Activated CD4-positive, alpha-beta T cell treated with anti-CD3 and anti-CD28 coated beads, Interleukin-2, amount 10 ng/mL, durations not matched to agents 7 days and 5 days (primary cell): ENCODE measurements at regions not wholly inside any gene's neighbourhood (a gene's known extent, or its start where the extent isn't known, plus 50 kb on each side); places are given as distances from the start of the nearest gene placed in this dataset.

ENCODE experiments used
- CTCF ChIA-PET: fragments of 350-600 bp; sonication (Branson Sonifier 250); formaldehyde crosslinking; loops from one replicate; lab custom pipeline; 2021; ENCODE audit warnings: antibody characterized with exemption; lab: Charles Lee
- POLR2A ChIA-PET: fragments of 350-600 bp; sonication (Branson Sonifier 250); formaldehyde crosslinking; loops from one replicate; lab custom pipeline; 2021; ENCODE audit warnings: antibody characterized with exemption; lab: Charles Lee
- DNase-seq: peaks from one replicate; pipeline ENCODE4 v3.0.0-alpha.2; 2020
- H3K27ac Mint-ChIP-seq: one replicate; pipeline ENCODE4 v1.8.0; 2021; ENCODE audit warnings: mild to moderate bottlenecking, moderate library complexity, mixed read lengths
- H3K27me3 Mint-ChIP-seq: one replicate; pipeline ENCODE4 v1.8.0; 2021; ENCODE audit warnings: mixed read lengths
- H3K36me3 Mint-ChIP-seq: one replicate; pipeline ENCODE4 v1.8.0; 2021; ENCODE audit warnings: low read depth, mixed read lengths
- H3K4me1 Mint-ChIP-seq: one replicate; pipeline ENCODE4 v1.8.0; 2021; ENCODE audit warnings: mixed read lengths
- H3K4me3 Mint-ChIP-seq: one replicate; pipeline ENCODE4 v1.8.0; 2021; ENCODE audit warnings: mild to moderate bottlenecking, moderate library complexity, mixed read lengths
- H3K9me3 Mint-ChIP-seq: one replicate; pipeline ENCODE4 v1.8.0; 2021; ENCODE audit warnings: mixed read lengths

DNA sequence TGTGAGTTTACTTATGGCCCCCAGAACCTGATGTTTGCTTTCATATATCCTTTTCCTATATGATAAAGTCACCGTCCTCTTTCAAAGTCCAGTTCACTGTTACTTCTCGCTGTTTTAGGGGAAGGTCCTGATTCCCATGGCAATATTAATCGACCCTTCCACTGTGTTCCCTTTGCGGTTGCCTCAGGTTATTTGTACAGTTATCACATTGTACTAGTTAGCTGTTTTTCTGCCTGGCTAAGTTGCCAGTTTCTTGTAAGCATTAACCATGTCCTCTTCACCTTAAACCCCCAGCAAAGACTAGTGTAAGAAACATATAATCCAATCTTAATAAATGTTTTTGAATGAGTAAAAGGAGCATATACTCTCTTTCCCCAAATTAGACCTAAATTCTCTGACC lies 115.0 kb upstream of the PPFIA2 start:
- CTCF ChIA-PET: no interaction called here
- Mint-ChIP-seq H3K4me3 (no peak overlapping the region), H3K27me3 (no peaks in the 10 kb centered on the region), H3K9me3 (no peaks in the 10 kb centered on the region), H3K36me3 (no peaks in the 10 kb centered on the region), H3K4me1 (no peaks in the 10 kb centered on the region), H3K27ac (no peak overlapping the region)
- DNase-seq: no peak
- POLR2A ChIA-PET: no interaction called here

DNA sequence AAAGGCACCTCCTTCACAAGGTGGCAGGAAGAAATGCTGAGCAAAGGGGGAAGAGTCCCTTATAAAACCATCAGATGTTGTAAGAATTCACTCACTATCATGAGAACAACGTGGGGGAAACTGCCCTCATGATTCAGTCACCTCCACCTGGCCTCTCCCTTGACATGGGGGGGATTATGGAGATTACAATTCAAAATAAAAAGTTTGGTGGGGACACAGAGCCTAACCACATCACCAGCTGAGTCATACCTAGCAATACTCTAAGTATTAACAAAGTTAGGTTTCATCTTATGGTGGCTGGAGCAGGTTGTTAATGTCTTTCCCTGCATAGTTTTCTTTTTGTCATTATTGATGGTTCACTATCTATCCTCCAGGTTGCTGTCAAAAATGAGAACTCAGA lies 113.2 kb upstream of the PPFIA2 start:
- H3K9me3 Mint-ChIP-seq: no peaks in the 10 kb centered on the region
- DNase-seq: no peak
- H3K36me3 Mint-ChIP-seq: no peaks in the 10 kb centered on the region
- H3K27ac Mint-ChIP-seq: no peak overlapping the region
- no peaks in the 10 kb centered on the region for H3K4me1 Mint-ChIP-seq
- H3K4me3 Mint-ChIP-seq: no peak overlapping the region
- ChIA-PET POLR2A (no interaction called here), CTCF (no interaction called here)
- H3K27me3 Mint-ChIP-seq: no peaks in the 10 kb centered on the region

DNA sequence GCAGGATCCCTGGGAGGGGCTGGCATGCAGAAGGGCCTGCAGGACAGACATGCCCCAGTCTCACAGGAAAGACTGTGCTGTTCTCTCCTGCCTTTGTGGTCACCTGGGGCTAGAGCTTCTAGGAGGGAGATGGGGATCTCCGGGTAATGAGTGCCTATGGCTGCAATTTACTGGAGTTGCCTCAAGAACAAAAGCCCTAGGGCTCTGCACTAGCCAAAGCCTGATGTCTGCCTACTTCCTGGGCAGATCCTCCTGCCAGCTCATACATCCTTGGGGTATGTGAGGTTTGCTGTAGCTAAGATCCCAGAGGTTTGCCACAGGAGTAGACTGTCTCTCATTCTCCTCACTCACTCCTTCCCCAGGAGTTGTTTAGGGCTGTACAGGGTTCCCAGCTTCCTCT lies 106.9 kb upstream of the PPFIA2 start:
- Mint-ChIP-seq H3K27ac (no peak overlapping the region), H3K9me3 (no peaks in the 10 kb centered on the region), H3K4me1 (no peaks in the 10 kb centered on the region), H3K27me3 (no peaks in the 10 kb centered on the region), H3K4me3 (no peak overlapping the region), H3K36me3 (no peaks in the 10 kb centered on the region)
- CTCF ChIA-PET: no interaction called here
- DNase-seq: no peak
- POLR2A ChIA-PET: no interaction called here

DNA sequence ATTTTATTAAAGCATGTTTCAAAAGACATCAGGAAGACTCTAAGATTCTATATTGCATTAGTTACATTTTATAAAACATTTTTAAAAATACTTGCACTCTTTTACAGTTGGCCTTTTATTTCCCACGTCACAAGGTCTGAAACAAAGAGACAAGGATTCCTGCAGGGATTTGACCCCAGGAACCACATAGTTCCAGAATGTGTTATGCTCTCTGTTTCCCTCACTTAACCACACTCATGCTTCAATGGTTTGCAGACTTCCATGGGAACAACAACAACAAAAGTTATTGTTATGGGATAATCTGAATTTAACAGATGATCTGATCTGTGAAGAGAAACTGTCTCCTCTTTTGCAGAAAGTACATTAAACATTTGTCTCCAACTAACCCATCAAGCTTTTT lies 104.3 kb upstream of the PPFIA2 start:
- ChIA-PET CTCF (no interaction called here), POLR2A (no interaction called here)
- Mint-ChIP-seq H3K9me3 (no peaks in the 10 kb centered on the region), H3K4me1 (no peaks in the 10 kb centered on the region), H3K27me3 (no peaks in the 10 kb centered on the region), H3K4me3 (no peak overlapping the region), H3K27ac (no peak overlapping the region), H3K36me3 (no peaks in the 10 kb centered on the region)
- no peak for DNase-seq

DNA sequence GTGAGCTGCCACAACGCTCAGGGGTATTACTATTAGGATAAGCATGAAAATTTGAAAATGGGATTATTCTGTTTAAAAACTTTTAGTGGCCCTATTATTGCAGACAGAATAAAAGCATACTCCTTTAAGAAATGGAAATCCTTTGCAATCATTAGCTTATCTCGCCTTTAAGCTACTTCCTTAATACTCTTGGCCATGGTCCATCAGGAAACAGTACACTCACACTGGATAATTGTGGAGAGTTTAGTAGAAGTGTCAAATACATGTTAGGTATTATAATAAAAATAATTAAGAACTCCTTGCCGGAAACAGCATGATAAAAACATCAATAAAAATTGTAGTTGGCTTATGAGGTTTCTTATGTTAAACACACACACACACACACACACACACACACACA lies 100.4 kb upstream of the PPFIA2 start:
- ChIA-PET CTCF (no interaction called here), POLR2A (no interaction called here)
- no peak for DNase-seq
- Mint-ChIP-seq H3K9me3 (no peaks in the 10 kb centered on the region), H3K27me3 (no peaks in the 10 kb centered on the region), H3K4me3 (no peak overlapping the region), H3K36me3 (no peaks in the 10 kb centered on the region), H3K27ac (no peak overlapping the region), H3K4me1 (no peaks in the 10 kb centered on the region)

DNA sequence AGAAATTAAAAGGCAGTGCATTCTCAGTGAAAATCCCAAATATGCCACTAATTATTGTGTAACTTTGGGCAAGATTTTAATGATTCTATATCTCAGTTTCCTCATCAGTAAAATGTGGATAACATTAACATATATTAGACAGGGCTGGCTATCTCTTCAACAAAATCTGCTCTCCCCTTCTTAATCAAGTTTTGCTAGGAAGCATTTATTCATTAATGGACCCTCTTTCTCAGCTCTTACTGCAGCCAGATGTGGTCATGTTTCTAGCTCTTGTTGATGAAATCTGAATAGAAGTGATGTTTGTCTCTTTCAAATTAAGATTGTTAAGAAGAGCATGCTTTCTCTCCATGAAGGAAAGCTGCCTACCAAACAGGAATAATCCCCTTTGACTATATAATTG lies 84.4 kb upstream of the PPFIA2 start:
- Mint-ChIP-seq H3K9me3 (no peaks in the 10 kb centered on the region), H3K4me3 (no peak overlapping the region), H3K27ac (no peak overlapping the region), H3K27me3 (no peaks in the 10 kb centered on the region), H3K36me3 (no peaks in the 10 kb centered on the region), H3K4me1 (no peaks in the 10 kb centered on the region)
- POLR2A ChIA-PET: no interaction called here
- DNase-seq: no peak
- CTCF ChIA-PET: no interaction called here

DNA sequence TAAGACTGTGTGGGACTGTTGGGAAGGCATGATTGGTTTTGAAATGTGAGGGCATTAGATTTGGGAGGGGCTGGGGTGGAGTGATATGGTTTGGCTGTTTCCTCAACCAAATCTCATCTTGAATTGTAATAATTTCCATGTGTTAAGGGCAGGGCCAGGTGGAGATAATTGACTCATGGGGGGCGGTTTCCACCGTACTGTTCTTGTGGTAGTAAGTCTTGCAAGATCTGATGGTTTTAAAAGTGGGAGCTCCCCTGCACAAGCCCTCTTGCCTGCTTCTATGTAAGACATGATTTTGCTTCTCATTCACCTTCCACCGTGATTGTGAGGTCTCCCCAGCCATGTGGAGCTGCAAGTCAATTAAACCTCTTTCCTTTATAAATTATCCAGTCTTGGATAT lies 76.6 kb upstream of the PPFIA2 start:
- no peaks in the 10 kb centered on the region for H3K4me1 Mint-ChIP-seq
- CTCF ChIA-PET: no interaction called here
- H3K27me3 Mint-ChIP-seq: no peaks in the 10 kb centered on the region
- no peak overlapping the region for H3K4me3 Mint-ChIP-seq
- H3K9me3 Mint-ChIP-seq: peaks cover 3% of the 10 kb centered on the region
- no peak for DNase-seq
- no peaks in the 10 kb centered on the region for H3K36me3 Mint-ChIP-seq
- POLR2A ChIA-PET: no interaction called here
- H3K27ac Mint-ChIP-seq: no peak overlapping the region

DNA sequence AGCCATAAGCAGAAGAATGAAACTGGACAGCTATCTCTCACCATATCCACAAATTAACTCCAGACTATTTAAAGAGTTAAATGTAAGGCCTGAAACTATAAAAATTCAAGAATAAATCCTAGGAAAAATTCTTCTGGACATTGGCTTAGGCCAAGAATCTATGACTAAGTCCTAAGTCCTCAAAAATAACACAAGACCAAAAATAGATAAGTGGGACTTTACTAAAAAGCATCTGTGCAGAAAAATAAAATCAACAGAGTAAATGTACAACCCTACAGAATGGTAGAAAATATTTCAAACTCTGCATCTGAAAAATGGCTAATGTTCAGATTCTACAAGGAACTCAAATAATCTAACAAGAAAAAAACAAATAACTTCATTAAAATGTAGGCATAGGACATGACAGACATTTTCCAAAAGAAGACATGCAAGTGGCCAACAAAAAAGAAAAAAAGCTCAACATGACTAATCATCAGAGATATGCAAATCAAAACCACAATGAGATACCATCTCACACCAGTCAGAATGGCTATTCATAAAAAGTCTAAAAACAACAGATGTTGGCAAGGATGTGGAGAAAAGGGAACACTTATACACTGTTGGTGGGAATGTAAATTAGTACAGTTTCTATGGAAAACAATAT lies 61.0 kb upstream of the PPFIA2 start:
- CTCF ChIA-PET: no interaction called here
- H3K27me3 Mint-ChIP-seq: peaks cover 2% of the 10 kb centered on the region
- POLR2A ChIA-PET: no interaction called here
- no peaks in the 10 kb centered on the region for H3K9me3 Mint-ChIP-seq
- no peak overlapping the region for H3K4me3 Mint-ChIP-seq
- DNase-seq: no peak
- H3K4me1 Mint-ChIP-seq: peaks cover 7% of the 10 kb centered on the region
- no peak overlapping the region for H3K27ac Mint-ChIP-seq
- no peaks in the 10 kb centered on the region for H3K36me3 Mint-ChIP-seq

DNA sequence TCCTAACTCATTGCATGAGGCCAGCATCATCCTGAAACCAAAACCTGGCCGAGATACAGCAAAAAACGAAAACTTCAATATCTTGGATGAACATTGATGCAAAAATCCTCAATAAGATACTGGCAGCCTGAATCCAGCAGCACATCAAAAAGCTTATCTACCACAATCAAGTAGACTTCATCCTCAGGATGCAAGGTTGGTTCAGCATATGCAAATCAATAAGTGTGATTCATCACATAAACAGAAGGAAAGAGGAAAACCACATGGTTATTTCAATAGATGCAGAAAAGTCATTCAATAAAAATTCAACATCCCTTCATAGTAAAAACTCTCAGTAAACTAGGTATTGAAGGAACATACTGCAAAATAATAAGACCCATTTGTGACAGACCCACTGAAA lies 56.5 kb upstream of the PPFIA2 start:
- H3K27ac Mint-ChIP-seq: no peak overlapping the region
- no peaks in the 10 kb centered on the region for H3K36me3 Mint-ChIP-seq
- no peak for DNase-seq
- H3K9me3 Mint-ChIP-seq: no peaks in the 10 kb centered on the region
- no peak overlapping the region for H3K4me3 Mint-ChIP-seq
- CTCF ChIA-PET: no interaction called here
- H3K4me1 Mint-ChIP-seq: peaks cover 7% of the 10 kb centered on the region
- peaks cover 14% of the 10 kb centered on the region for H3K27me3 Mint-ChIP-seq
- POLR2A ChIA-PET: no interaction called here

DNA sequence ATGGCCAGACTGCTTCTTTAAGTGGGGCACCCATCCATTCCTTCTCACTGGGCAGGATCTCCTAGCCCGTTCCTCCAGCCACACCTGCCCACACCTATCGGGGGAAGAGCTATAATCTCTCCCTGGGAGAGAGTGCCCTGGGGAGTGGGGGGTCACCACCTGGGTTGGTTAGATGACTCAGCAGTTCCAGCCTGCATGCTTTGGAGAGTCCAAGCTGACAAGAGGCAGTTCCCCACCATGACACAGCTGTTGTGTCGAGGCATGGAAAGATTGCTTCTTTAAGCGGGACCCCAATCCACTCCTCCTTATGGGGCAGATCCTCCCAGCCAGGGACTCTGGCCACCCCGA lies 52.6 kb upstream of the PPFIA2 start:
- ChIA-PET POLR2A (no interaction called here), CTCF (no interaction called here)
- H3K4me1 Mint-ChIP-seq: peaks cover 12% of the 10 kb centered on the region
- no peaks in the 10 kb centered on the region for H3K36me3 Mint-ChIP-seq
- peaks cover 14% of the 10 kb centered on the region for H3K27me3 Mint-ChIP-seq
- H3K27ac Mint-ChIP-seq: no peak overlapping the region
- peaks cover 3% of the 10 kb centered on the region for H3K9me3 Mint-ChIP-seq
- no peak for DNase-seq
- H3K4me3 Mint-ChIP-seq: no peak overlapping the region

DNA sequence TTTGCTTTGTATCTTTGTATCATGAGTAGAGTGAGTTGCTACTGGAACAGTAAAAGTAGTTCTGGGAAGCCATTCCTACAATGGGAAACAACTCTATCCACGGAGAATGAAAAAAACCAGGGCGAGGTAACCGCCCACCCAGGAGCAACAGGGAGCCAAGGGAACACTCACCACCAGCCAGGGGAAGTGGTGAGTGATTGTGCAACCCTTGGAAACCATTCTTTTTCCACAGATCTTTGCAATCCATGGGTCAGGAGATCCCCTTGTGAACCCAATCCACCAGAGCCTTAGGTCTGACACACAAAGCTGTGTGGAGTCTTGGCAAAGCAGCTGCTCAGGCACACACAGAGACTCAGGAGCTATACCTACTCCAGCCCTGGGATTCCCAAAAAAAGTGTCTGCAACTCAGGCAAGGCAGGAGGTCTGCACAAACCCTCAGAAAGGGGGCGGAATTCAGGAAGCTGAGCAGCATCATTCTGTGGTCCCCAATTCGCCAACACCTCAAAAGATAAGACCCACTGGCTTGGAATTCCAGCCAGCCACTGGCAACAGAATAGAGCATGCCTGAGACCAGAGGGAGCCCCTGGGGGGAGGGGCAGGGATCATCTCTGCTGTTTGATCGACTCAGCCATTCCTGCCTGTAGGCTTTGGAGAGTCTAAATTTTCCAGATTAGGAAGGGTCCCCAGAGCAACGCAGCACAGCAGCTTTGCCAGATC lies 52.1 kb upstream of the PPFIA2 start:
- POLR2A ChIA-PET: no interaction called here
- Mint-ChIP-seq H3K4me3 (no peak overlapping the region), H3K4me1 (peaks cover 12% of the 10 kb centered on the region), H3K27ac (no peak overlapping the region), H3K36me3 (no peaks in the 10 kb centered on the region), H3K9me3 (peaks cover 3% of the 10 kb centered on the region), H3K27me3 (peaks cover 14% of the 10 kb centered on the region)
- DNase-seq: no peak
- CTCF ChIA-PET: no interaction called here

DNA sequence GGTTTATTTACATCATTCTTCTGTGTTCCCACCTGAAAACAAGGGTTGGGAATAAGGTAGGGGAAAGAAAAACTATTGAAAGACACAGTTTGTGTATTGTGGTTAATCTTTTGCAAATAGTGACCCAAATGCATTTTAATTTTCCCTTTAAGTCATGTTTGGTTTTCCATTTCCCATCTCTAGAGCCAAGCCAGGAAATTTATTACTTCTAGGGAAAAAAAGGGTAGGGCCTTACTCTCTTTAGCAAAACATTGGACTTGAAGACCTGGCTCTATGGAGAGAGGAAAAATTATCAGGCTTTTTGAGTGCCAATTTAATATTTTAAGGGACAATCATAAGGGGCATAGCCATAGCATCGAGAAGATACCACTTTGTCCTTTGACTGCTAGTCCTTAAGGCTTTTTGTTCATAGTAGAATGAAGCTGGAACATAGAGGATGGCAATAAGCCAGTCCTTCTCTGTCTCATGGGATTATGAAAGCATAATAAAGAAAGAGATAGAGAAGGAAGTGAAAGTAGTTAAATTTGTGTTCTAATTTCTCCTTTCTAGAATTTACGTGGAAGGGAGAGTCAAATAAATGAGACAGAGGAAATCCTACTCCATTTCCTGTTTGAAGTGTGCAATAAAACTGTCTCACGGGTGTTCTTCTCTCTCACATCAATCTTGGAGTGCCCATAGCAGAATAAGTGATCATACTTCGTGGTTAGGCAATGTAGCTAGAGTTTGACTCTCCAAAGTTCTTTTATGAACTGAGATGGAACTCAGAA lies 50.9 kb upstream of the PPFIA2 start:
- peaks cover 3% of the 10 kb centered on the region for H3K9me3 Mint-ChIP-seq
- H3K4me1 Mint-ChIP-seq: peaks cover 5% of the 10 kb centered on the region
- no peak for DNase-seq
- ChIA-PET POLR2A (no interaction called here), CTCF (no interaction called here)
- H3K4me3 Mint-ChIP-seq: no peak overlapping the region
- H3K27me3 Mint-ChIP-seq: peaks cover 10% of the 10 kb centered on the region
- no peaks in the 10 kb centered on the region for H3K36me3 Mint-ChIP-seq
- H3K27ac Mint-ChIP-seq: no peak overlapping the region

DNA sequence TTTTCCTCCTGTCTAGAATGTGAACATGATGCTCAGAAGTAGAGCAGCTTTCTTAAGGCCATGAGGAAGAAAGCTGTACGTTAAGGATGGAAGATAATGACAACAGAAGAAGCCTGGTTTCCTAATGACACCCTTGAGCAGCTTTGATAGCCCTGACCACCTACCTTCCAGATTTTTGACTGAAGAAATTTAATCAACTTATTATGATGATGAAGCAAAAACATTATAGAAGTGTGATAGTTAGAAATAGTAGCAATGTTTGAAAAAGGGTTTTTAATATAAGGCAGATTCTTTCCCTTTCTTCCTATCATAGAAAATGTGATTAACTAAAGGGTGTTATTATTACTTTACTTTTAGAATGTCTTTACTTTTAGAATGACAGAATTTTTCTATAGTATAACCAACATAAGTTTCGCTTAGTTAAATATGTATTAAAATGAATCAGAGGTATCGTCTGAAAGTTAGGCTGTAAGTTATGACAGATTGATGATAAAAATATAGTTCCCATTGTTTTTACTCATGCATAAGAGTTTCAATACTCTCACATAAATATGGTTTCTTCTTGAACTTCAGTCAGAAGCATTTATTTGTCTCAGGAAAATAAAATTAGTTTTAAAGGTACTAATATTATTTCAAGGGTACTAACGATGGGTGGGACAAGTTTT lies 50.1 kb upstream of the PPFIA2 start:
- Mint-ChIP-seq H3K36me3 (no peaks in the 10 kb centered on the region), H3K27ac (no peak overlapping the region)
- CTCF ChIA-PET: interaction anchor here (0.6 kb wide), 1 partner anchor 597 kb away, joined by 3 read pairs; no protein-coding TSS in a partner anchor

More for the DNA sequence above, 50.1 kb upstream of the PPFIA2 start:
- Mint-ChIP-seq H3K4me1 (peaks cover 5% of the 10 kb centered on the region), H3K9me3 (peaks cover 3% of the 10 kb centered on the region), H3K27me3 (peaks cover 5% of the 10 kb centered on the region), H3K4me3 (no peak overlapping the region)
- POLR2A ChIA-PET: no interaction called here
- DNase-seq: no peak
